Upper lobe of left lung (tissue), 6 donors: ENCODE measurements at regions not wholly inside any gene's neighbourhood (a gene's known extent, or its start where the extent isn't known, plus 50 kb on each side); places are given as distances from the start of the nearest gene placed in this dataset.

Experiments
- ATAC-seq, 2 donors: fragments of 200-7000 bp; cut with Tn5 transposase; one replicate each; pipeline ENCODE4 v1.9.1; 2022; ENCODE audit warnings: mild to moderate bottlenecking in 2 of 2, moderate library complexity in 2 of 2; ENCODE audit not compliant: low FRiP score in 2 of 2
- DNase-seq, 2 donors: peaks; one replicate each; pipeline ENCODE4 v3.0.0-alpha.2; 2019 to 2020
- H3K27ac ChIP-seq, 4 donors: fragments of 200-600 bp; sonication (generic); one replicate each; pipeline ENCODE4 v1.5.1; 2016 to 2019
- H3K27me3 ChIP-seq, 4 donors: fragments of 200-600 bp; sonication (generic); one replicate each; pipeline ENCODE4 v1.5.1; 2017 to 2019
- H3K36me3 ChIP-seq, 4 donors: fragments of 200-600 bp; sonication (generic); one replicate each; pipeline ENCODE4 v1.5.1; 2016 to 2019
- H3K4me1 ChIP-seq, 4 donors: fragments of 200-600 bp; sonication (generic); one replicate each; pipeline ENCODE4 v1.5.1; 2018 to 2019
- H3K4me3 ChIP-seq, 4 donors: fragments of 200-600 bp; sonication (generic); one replicate each; pipeline ENCODE4 v1.5.1; 2017 to 2019; ENCODE audit warnings: mild to moderate bottlenecking in 2 of 4, moderate library complexity in 1 of 4
- H3K9me3 ChIP-seq, 4 donors: fragments of 200-600 bp; sonication (generic); one replicate each; pipeline ENCODE4 v1.5.1; 2018 to 2019
- EP300 ChIP-seq, 4 donors: sonication (generic); formaldehyde crosslinking; IDR thresholded peaks; one replicate each; pipeline ENCODE4 v1.5.1; 2017; ENCODE audit warnings: antibody characterized with exemption in 4 of 4, control low read depth in 2 of 4
- POLR2A ChIP-seq, 4 donors: fragments of 450-650 bp; IDR thresholded peaks; one replicate each; pipeline ENCODE4 v1.5.1; 2016 to 2017; ENCODE audit warnings: antibody characterized with exemption in 4 of 4, mild to moderate bottlenecking in 2 of 4
- POLR2AphosphoS5 ChIP-seq, 2 donors: sonication (generic); formaldehyde crosslinking; IDR thresholded peaks; one replicate each; pipeline ENCODE4 v1.5.1; 2017; ENCODE audit warnings: antibody characterized with exemption in 2 of 2
- WGBS, 2 donors: methylation state at CpG; one replicate each; pipeline ENCODE4 v1.1.5; 2017 to 2018; 5-methylcytosine and 5-hydroxymethylcytosine counted together
- TF ChIP-seq, protein P1 (sequence below), 6 experiments: fragments of 450-650 bp in 4 of 6; fragments of 200-600 bp in 2 of 6; sonication (generic) in 2 of 6; IDR thresholded peaks; one replicate each; pipeline ENCODE4 v1.5.1; 2016 to 2019; ENCODE audit warnings: antibody characterized with exemption in 6 of 6
- donor health status: DM: no; HTN: no; CAD: no; lungs with moderate emphysema.
- donor health status: DM: no; HTN: yes; CAD: no; lungs with severe emphysema.

DNA sequence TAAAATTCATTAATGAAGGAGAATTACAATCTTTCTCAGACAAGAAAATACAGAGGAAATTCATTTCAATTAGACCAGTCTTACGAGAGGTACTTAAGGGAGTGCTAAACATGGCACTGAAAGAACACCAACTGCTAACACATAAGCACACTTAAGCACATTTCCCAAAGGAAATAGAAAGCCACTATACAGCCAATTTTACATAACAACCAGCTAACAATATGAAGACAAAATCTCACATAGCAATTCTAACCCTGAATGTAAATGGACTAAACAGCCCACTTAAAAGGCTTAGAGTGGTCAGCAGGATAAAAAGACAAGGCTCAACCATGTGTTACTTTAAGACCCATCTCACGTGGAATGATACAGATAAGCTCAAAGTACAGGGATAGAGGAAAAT lies 339.5 kb upstream of the LUZP2 start:
- Histone ChIP-seq H3K4me1 (no peaks in the 10 kb centered on the region), H3K27me3 (no peaks in the 10 kb centered on the region), H3K27ac (no peak overlapping the region), H3K4me3 (no peak overlapping the region), H3K36me3 (no peaks in the 10 kb centered on the region), H3K9me3 (no peaks in the 10 kb centered on the region)
- DNase-seq (no peak), ATAC-seq (no peak)
- 30 to 51% methylated on average over 2 of the region's 2 CpGs for WGBS, 2 donors
- TF ChIP-seq, protein P1, sequence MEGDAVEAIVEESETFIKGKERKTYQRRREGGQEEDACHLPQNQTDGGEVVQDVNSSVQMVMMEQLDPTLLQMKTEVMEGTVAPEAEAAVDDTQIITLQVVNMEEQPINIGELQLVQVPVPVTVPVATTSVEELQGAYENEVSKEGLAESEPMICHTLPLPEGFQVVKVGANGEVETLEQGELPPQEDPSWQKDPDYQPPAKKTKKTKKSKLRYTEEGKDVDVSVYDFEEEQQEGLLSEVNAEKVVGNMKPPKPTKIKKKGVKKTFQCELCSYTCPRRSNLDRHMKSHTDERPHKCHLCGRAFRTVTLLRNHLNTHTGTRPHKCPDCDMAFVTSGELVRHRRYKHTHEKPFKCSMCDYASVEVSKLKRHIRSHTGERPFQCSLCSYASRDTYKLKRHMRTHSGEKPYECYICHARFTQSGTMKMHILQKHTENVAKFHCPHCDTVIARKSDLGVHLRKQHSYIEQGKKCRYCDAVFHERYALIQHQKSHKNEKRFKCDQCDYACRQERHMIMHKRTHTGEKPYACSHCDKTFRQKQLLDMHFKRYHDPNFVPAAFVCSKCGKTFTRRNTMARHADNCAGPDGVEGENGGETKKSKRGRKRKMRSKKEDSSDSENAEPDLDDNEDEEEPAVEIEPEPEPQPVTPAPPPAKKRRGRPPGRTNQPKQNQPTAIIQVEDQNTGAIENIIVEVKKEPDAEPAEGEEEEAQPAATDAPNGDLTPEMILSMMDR (IDR thresholded peaks at IDR 0.05), result no peak
- TF ChIP-seq POLR2AphosphoS5 (IDR thresholded peaks at IDR 0.05), result no peak
- TF ChIP-seq EP300 (IDR thresholded peaks at IDR 0.05), result no peak

DNA sequence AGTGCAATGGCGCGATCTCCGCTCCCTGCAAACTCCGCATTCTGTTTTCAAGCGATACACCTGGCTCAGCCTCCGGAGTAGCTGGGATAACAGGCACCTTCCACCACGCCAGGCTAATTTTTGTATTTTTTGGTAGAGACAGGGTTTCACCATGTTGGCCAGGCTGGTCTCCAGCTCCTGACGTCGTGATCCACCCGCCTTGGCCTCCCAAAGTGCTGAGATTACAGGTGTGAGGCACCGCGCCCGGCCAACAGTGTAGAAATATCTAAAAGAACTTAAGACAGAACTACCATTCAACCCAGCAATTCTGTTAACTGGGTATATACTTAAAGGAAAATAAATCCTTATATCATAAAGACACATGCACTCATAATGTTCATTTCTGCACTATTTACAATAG lies 335.3 kb upstream of the LUZP2 start:
- H3K9me3 ChIP-seq, result no peaks in the 10 kb centered on the region
- no peak for TF ChIP-seq POLR2AphosphoS5 (IDR thresholded peaks at IDR 0.05)
- TF ChIP-seq EP300 (IDR thresholded peaks at IDR 0.05), result no peak
- TF ChIP-seq, protein P1 (IDR thresholded peaks at IDR 0.05), result no peak
- no peak for TF ChIP-seq POLR2A (IDR thresholded peaks at IDR 0.05)
- ATAC-seq (no peak), DNase-seq (no peak)
- no peak overlapping the region for H3K4me3 ChIP-seq
- no peaks in the 10 kb centered on the region for H3K4me1 ChIP-seq
- no peaks in the 10 kb centered on the region for H3K36me3 ChIP-seq
- H3K27ac ChIP-seq, result no peak overlapping the region
- H3K27me3 ChIP-seq, result no peaks in the 10 kb centered on the region
- 92 to 97% methylated on average over 13 of the region's 13 CpGs for WGBS, 2 donors

DNA sequence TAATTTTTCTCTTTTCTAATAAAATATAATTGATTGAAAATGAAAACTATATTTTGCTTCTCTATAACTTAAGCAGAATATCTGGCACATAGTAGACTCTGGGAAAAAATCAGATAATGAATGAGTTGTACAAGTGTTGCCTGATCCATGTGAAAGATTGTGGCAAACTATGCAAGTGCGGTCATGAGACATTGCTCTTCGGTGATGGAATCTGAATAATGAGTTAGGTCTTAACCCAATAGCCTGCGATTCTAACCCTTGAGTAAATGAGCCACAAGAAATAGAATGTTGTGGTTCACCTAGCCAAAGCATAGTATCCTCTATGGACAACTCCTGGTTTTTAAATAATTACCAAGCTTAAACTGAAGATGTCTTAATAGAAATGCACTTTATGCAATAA lies 333.7 kb upstream of the LUZP2 start:
- Histone ChIP-seq H3K4me1 (no peaks in the 10 kb centered on the region), H3K27ac (no peak overlapping the region), H3K4me3 (no peak overlapping the region), H3K36me3 (no peaks in the 10 kb centered on the region), H3K9me3 (no peaks in the 10 kb centered on the region), H3K27me3 (no peaks in the 10 kb centered on the region)
- 72 to 76% methylated on average over 3 of the region's 3 CpGs for WGBS, 2 donors
- TF ChIP-seq POLR2AphosphoS5 (IDR thresholded peaks at IDR 0.05) (no peak), EP300 (IDR thresholded peaks at IDR 0.05) (no peak), POLR2A (IDR thresholded peaks at IDR 0.05) (no peak)
- DNase-seq (no peak), ATAC-seq (no peak)

DNA sequence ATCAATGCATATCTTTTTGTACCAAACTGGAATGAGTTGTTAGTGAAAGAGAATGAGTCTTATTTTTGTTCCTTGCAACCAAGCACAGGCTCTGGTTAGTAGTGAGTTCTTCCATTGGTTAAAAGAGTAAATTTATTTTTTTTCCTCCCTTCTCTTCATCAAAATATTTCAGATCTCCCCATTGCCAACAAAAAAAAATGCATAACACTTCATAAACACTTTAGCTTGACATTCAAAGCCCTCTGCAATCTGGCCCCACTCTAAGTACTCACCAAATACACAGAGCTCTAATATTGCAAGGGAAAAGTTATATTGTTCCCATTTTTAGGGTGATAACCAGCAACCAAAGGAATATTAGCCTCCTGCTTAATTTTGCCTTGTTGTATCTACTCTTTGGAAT lies 333.0 kb upstream of the LUZP2 start:
- ATAC-seq, result no peak

DNA sequence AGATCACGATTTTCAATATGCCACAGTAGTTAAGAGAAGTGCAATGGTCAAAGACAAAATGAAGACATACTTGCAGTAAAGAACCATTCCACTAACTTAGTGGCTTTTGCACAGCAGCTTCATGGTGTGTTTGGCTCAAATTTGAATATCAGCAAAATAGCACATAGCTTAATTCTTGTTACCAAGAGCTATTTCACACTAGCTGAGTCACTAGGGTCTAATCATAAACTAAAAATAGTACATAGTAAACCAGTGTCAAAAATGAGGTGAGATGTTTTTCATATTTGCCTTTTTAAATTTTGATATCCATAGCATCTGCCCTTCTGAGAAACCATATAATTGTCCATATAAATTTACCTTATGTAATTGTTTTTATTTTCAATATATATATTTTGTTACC lies 325.0 kb upstream of the LUZP2 start:
- Histone ChIP-seq H3K9me3 (no peaks in the 10 kb centered on the region), H3K27me3 (no peaks in the 10 kb centered on the region), H3K27ac (no peak overlapping the region), H3K36me3 (no peaks in the 10 kb centered on the region), H3K4me1 (no peaks in the 10 kb centered on the region), H3K4me3 (no peak overlapping the region)
- TF ChIP-seq, protein P1 (IDR thresholded peaks at IDR 0.05), result no peak
- TF ChIP-seq POLR2AphosphoS5 (IDR thresholded peaks at IDR 0.05) (no peak), POLR2A (IDR thresholded peaks at IDR 0.05) (no peak), EP300 (IDR thresholded peaks at IDR 0.05) (no peak)
- DNase-seq (no peak), ATAC-seq (no peak)
- WGBS, 2 donors, result 64 to 67% methylated on average over 1 of the region's 1 CpG

More for the DNA sequence above, 333.0 kb upstream of the LUZP2 start:
- H3K4me1 ChIP-seq, result no peaks in the 10 kb centered on the region
- H3K9me3 ChIP-seq, result no peaks in the 10 kb centered on the region
- no peak for DNase-seq
- TF ChIP-seq, protein P1 (IDR thresholded peaks at IDR 0.05), result no peak
- TF ChIP-seq POLR2AphosphoS5 (IDR thresholded peaks at IDR 0.05) (no peak), EP300 (IDR thresholded peaks at IDR 0.05) (no peak), POLR2A (IDR thresholded peaks at IDR 0.05) (no peak)
- no peak overlapping the region for H3K27ac ChIP-seq
- H3K4me3 ChIP-seq, result no peak overlapping the region
- H3K36me3 ChIP-seq, result no peaks in the 10 kb centered on the region
- no peaks in the 10 kb centered on the region for H3K27me3 ChIP-seq
